ENCODE measurements at regions not wholly inside any gene's neighbourhood (a gene's known extent, or its start where the extent isn't known, plus 50 kb on each side); places are given as distances from the start of the nearest gene placed in this dataset.

GRCh38 chr15:39454189-39454986 lies 126.5 kb upstream of the THBS1 start:
- no peak for DNase-seq (ENCODE audit: extremely low spot score, unreplicated experiment)
- no peaks in the 10 kb centered on the region for H3K9me3 Mint-ChIP-seq
- peaks cover 23% of the 10 kb centered on the region for H3K4me1 Mint-ChIP-seq (ENCODE audit: unreplicated experiment)
- H3K27me3 Mint-ChIP-seq, result no peaks in the 10 kb centered on the region
- no peak for TF ChIP-seq CTCF (conservative IDR thresholded peaks at IDR 0.05)
- no peak overlapping the region for H3K4me3 Mint-ChIP-seq
- no peaks in the 10 kb centered on the region for H3K36me3 Mint-ChIP-seq
- H3K27ac Mint-ChIP-seq, result peak overlapping the region; percentile 30

- no peaks in the 10 kb centered on the region for H3K36me3 Mint-ChIP-seq
- peaks cover 23% of the 10 kb centered on the region for H3K4me1 Mint-ChIP-seq (ENCODE audit: unreplicated experiment)
- peak overlapping the region; percentile 51 for H3K27ac Mint-ChIP-seq
- H3K4me3 Mint-ChIP-seq, result peak overlapping the region; percentile 42
- DNase-seq (ENCODE audit: extremely low spot score, unreplicated experiment), result no peak
- H3K27me3 Mint-ChIP-seq, result no peaks in the 10 kb centered on the region
- no peak for TF ChIP-seq CTCF (conservative IDR thresholded peaks at IDR 0.05)
- peaks cover under 1% of the 10 kb centered on the region for H3K9me3 Mint-ChIP-seq
Measured at GRCh38 chr15:39455471-39455991, 125.3 kb upstream of the THBS1 start.

GRCh38 chr15:39456159-39456558 lies 124.7 kb upstream of the THBS1 start:
- Mint-ChIP-seq H3K36me3 (no peaks in the 10 kb centered on the region), H3K9me3 (peaks cover 6% of the 10 kb centered on the region), H3K4me1 (ENCODE audit: unreplicated experiment) (peaks cover 23% of the 10 kb centered on the region), H3K27ac (peak overlapping the region; percentile 51), H3K4me3 (no peak overlapping the region), H3K27me3 (no peaks in the 10 kb centered on the region)
- no peak for DNase-seq (ENCODE audit: extremely low spot score, unreplicated experiment)
- TF ChIP-seq CTCF (conservative IDR thresholded peaks at IDR 0.05), result no peak

- Mint-ChIP-seq H3K9me3 (peaks cover 6% of the 10 kb centered on the region), H3K27me3 (no peaks in the 10 kb centered on the region), H3K27ac (no peak overlapping the region), H3K4me1 (ENCODE audit: unreplicated experiment) (peaks cover 23% of the 10 kb centered on the region), H3K4me3 (no peak overlapping the region), H3K36me3 (no peaks in the 10 kb centered on the region)
- TF ChIP-seq CTCF (conservative IDR thresholded peaks at IDR 0.05), result no peak
- DNase-seq (ENCODE audit: extremely low spot score, unreplicated experiment), result no peak
Measured at GRCh38 chr15:39456582-39457330, 124.1 kb upstream of the THBS1 start.

- TF ChIP-seq CTCF (conservative IDR thresholded peaks at IDR 0.05), result no peak
- no peaks in the 10 kb centered on the region for H3K36me3 Mint-ChIP-seq
- peaks cover 9% of the 10 kb centered on the region for H3K9me3 Mint-ChIP-seq
- DNase-seq (ENCODE audit: extremely low spot score, unreplicated experiment), result no peak
- no peak overlapping the region for H3K4me3 Mint-ChIP-seq
- no peaks in the 10 kb centered on the region for H3K27me3 Mint-ChIP-seq
- H3K4me1 Mint-ChIP-seq (ENCODE audit: unreplicated experiment), result peaks cover 23% of the 10 kb centered on the region
- H3K27ac Mint-ChIP-seq, result no peak overlapping the region
Measured at GRCh38 chr15:39458131-39458530, 122.7 kb upstream of the THBS1 start.
